GM23338 (cell line): ENCODE measurements at regions not wholly inside any gene's neighbourhood (a gene's known extent, or its start where the extent isn't known, plus 50 kb on each side); places are given as distances from the start of the nearest gene placed in this dataset.

ENCODE experiments used
- ATAC-seq: fragments of 200-7000 bp; cut with Tn5 transposase; 3 replicates; pipeline ENCODE4 v1.9.1; 2020
- DNase-seq: peaks from one replicate; pipeline ENCODE4 v3.0.0-alpha.2; 2015; ENCODE audit warnings: low spot score
- H2AFZ ChIP-seq: fragments of 200-600 bp; sonication (generic); 2 replicates; pipeline ENCODE4 v1.8.0; 2016; ENCODE audit warnings: antibody characterized with exemption, mild to moderate bottlenecking, moderate library complexity
- H3F3A ChIP-seq: fragments of 200-600 bp; sonication (generic); replicated peaks from 2 replicates; pipeline ENCODE4 v1.8.0; 2017; ENCODE audit warnings: antibody characterized with exemption, mixed run types, low read depth
- H3K27ac ChIP-seq: fragments of 200-600 bp; sonication (generic); 2 replicates; pipeline ENCODE4 v1.6.1; 2016; ENCODE audit warnings: low read depth
- H3K27me3 ChIP-seq: fragments of 200-600 bp; sonication (generic); 2 replicates; pipeline ENCODE4 v1.8.0; 2016; ENCODE audit warnings: mild to moderate bottlenecking, mixed run types, moderate library complexity; ENCODE audit not compliant: insufficient read depth
- H3K36me3 ChIP-seq: fragments of 200-600 bp; sonication (generic); 2 replicates; pipeline ENCODE4 v1.8.0; 2016; ENCODE audit warnings: mild to moderate bottlenecking; ENCODE audit not compliant: insufficient read depth
- H3K4me1 ChIP-seq: fragments of 200-600 bp; sonication (generic); 2 replicates; pipeline ENCODE4 v1.8.0; 2016; ENCODE audit warnings: mild to moderate bottlenecking, moderate library complexity; ENCODE audit not compliant: insufficient read depth
- H3K4me2 ChIP-seq: fragments of 200-600 bp; sonication (generic); 2 replicates; pipeline ENCODE4 v1.7.1; 2017; ENCODE audit warnings: mixed run types
- H3K4me3 ChIP-seq: fragments of 200-600 bp; sonication (generic); 2 replicates; pipeline ENCODE4 v1.6.1; 2016; ENCODE audit warnings: mixed run types
- H3K79me2 ChIP-seq: fragments of 200-600 bp; sonication (generic); replicated peaks from 2 replicates; pipeline ENCODE4 v1.8.0; 2017; ENCODE audit warnings: mild to moderate bottlenecking; ENCODE audit not compliant: insufficient read depth
- H3K9me2 ChIP-seq: fragments of 200-600 bp; sonication (generic); 2 replicates; pipeline ENCODE4 v1.8.0; 2017; ENCODE audit not compliant: insufficient read depth
- H4K20me1 ChIP-seq: fragments of 200-600 bp; sonication (generic); replicated peaks from 2 replicates; pipeline ENCODE4 v1.8.0; 2017; ENCODE audit warnings: mild to moderate bottlenecking; ENCODE audit not compliant: insufficient read depth
- H3K27ac Mint-ChIP-seq: 2 replicates; pipeline ENCODE4 v1.8.0; 2020; ENCODE audit warnings: inconsistent platforms, mild to moderate bottlenecking, moderate library complexity, mixed read lengths
- H3K27me3 Mint-ChIP-seq: 3 replicates; pipeline ENCODE4 v1.8.0; 2022; ENCODE audit warnings: low read depth, mild to moderate bottlenecking, moderate library complexity, mixed read lengths, inconsistent platforms; ENCODE audit not compliant: insufficient read depth, poor library complexity
- H3K36me3 Mint-ChIP-seq: 3 replicates; pipeline ENCODE4 v1.8.0; 2021; ENCODE audit warnings: low read depth, mild to moderate bottlenecking, inconsistent platforms, moderate library complexity, mixed read lengths
- H3K4me1 Mint-ChIP-seq: 3 replicates; pipeline ENCODE4 v1.8.0; 2020; ENCODE audit warnings: mild to moderate bottlenecking, inconsistent platforms, mixed read lengths
- H3K4me3 Mint-ChIP-seq: 3 replicates; pipeline ENCODE4 v1.8.0; 2021; ENCODE audit warnings: moderate library complexity, mild to moderate bottlenecking, inconsistent platforms, mixed read lengths
- H3K9me3 Mint-ChIP-seq: 3 replicates; pipeline ENCODE4 v1.8.0; 2020; ENCODE audit warnings: moderate library complexity, mild to moderate bottlenecking, inconsistent platforms, mixed read lengths
- CREB1 ChIP-seq: fragments of 250-450 bp; sonication (Bioruptor Pico); IDR thresholded peaks from 2 replicates; pipeline ENCODE4 v1.5.0; 2020; ENCODE audit warnings: low read depth, mild to moderate bottlenecking, moderate library complexity
- CTCF ChIP-seq, 2 experiments: fragments of 200-600 bp in 1 of 2; sonication (generic) in 1 of 2; conservative IDR thresholded peaks; 2 replicates each; pipeline versions ENCODE4 v1.5.1 to v1.6.1; 2016 to 2017; ENCODE audit warnings: antibody characterized with exemption in 2 of 2, low read depth in 2 of 2, mild to moderate bottlenecking in 2 of 2, moderate library complexity in 1 of 2
- ETS1 ChIP-seq: IDR thresholded peaks from 2 replicates; pipeline ENCODE4 v1.6.1; 2016; ENCODE audit warnings: antibody characterized with exemption
- EZH2phosphoT487 ChIP-seq: fragments of 200-600 bp; sonication (generic); IDR thresholded peaks from one replicate; pipeline ENCODE4 v1.8.1; 2018; ENCODE audit warnings: antibody characterized with exemption; ENCODE audit not compliant: unreplicated experiment
- JUNB ChIP-seq: IDR thresholded peaks from one replicate; pipeline ENCODE4 v1.6.1; 2016; ENCODE audit warnings: antibody characterized with exemption; ENCODE audit not compliant: unreplicated experiment
- NANOG ChIP-seq: IDR thresholded peaks from 2 replicates; pipeline ENCODE4 v1.6.1; 2016; ENCODE audit warnings: antibody characterized with exemption, borderline replicate concordance
- POLR2AphosphoS5 ChIP-seq: IDR thresholded peaks from 2 replicates; pipeline ENCODE4 v1.6.1; 2016; ENCODE audit warnings: antibody characterized with exemption, low read depth
- STAT1 ChIP-seq: IDR thresholded peaks from one replicate; pipeline ENCODE4 v1.6.1; 2016; ENCODE audit warnings: antibody characterized with exemption; ENCODE audit not compliant: unreplicated experiment
- ZNF331 ChIP-seq: fragments of 250-450 bp; sonication (Bioruptor Pico); IDR thresholded peaks from 2 replicates; pipeline ENCODE4 v1.5.0; 2020; ENCODE audit warnings: low read depth, mild to moderate bottlenecking, moderate library complexity
- ZNF462 ChIP-seq: fragments of 250-450 bp; sonication (Bioruptor Pico); IDR thresholded peaks from 2 replicates; pipeline ENCODE4 v1.5.0; 2020; ENCODE audit warnings: mild to moderate bottlenecking, moderate library complexity

- ATAC-seq, result no peak
- Histone ChIP-seq H2AFZ (no peak overlapping the region), H3K4me2 (no peak overlapping the region), H3K27ac (no peak overlapping the region), H3K36me3 (no peaks in the 10 kb centered on the region), H3K4me1 (no peaks in the 10 kb centered on the region), H3K27me3 (no peaks in the 10 kb centered on the region), H3K4me3 (no peak overlapping the region), H3K79me2 (no peaks in the 10 kb centered on the region), H4K20me1 (no peaks in the 10 kb centered on the region), H3K9me2 (no peaks in the 10 kb centered on the region), H3F3A (no peaks in the 10 kb centered on the region)
- no peak for DNase-seq
- Mint-ChIP-seq H3K4me3 (no peak overlapping the region), H3K27me3 (no peaks in the 10 kb centered on the region), H3K27ac (no peak overlapping the region), H3K4me1 (no peaks in the 10 kb centered on the region), H3K36me3 (peaks cover 4% of the 10 kb centered on the region; the same call in 1 of the 3 replicates), H3K9me3 (peaks cover 9% of the 10 kb centered on the region)
- no peak for TF ChIP-seq EZH2phosphoT487
- no peak for TF ChIP-seq CTCF (conservative IDR thresholded peaks at IDR 0.05; ENCODE audit: low read depth in 2 of 2)
- no peak for TF ChIP-seq NANOG
- TF ChIP-seq POLR2AphosphoS5, result no peak
- no peak for TF ChIP-seq ETS1
- TF ChIP-seq ZNF331, result no peak
- TF ChIP-seq JUNB, result no peak
- TF ChIP-seq CREB1, result no peak
- TF ChIP-seq STAT1, result no peak
Measured at GRCh38 chr17:69928611-69929010, 146.4 kb upstream of the KCNJ16 start.

- Mint-ChIP-seq H3K9me3 (peaks cover 2% of the 10 kb centered on the region; the same call in 2 of the 3 replicates), H3K27me3 (no peaks in the 10 kb centered on the region), H3K36me3 (no peaks in the 10 kb centered on the region), H3K27ac (no peak overlapping the region), H3K4me3 (no peak overlapping the region), H3K4me1 (no peaks in the 10 kb centered on the region)
- Histone ChIP-seq H3K36me3 (no peaks in the 10 kb centered on the region), H2AFZ (no peak overlapping the region), H3K9me2 (peaks cover 14% of the 10 kb centered on the region), H3K27ac (no peak overlapping the region), H4K20me1 (no peaks in the 10 kb centered on the region), H3K27me3 (no peaks in the 10 kb centered on the region), H3K4me3 (no peak overlapping the region), H3K79me2 (no peaks in the 10 kb centered on the region), H3K4me2 (no peak overlapping the region), H3K4me1 (no peaks in the 10 kb centered on the region), H3F3A (no peaks in the 10 kb centered on the region)
- DNase-seq, result no peak
- ATAC-seq, result no peak
- TF ChIP-seq NANOG, result no peak
- TF ChIP-seq CTCF (conservative IDR thresholded peaks at IDR 0.05; ENCODE audit: low read depth in 2 of 2), result no peak
- TF ChIP-seq EZH2phosphoT487, result no peak
- TF ChIP-seq ZNF462, result no peak
- no peak for TF ChIP-seq CREB1
- no peak for TF ChIP-seq POLR2AphosphoS5
- TF ChIP-seq ZNF331, result no peak
- TF ChIP-seq STAT1, result no peak
Measured at GRCh38 chr17:69936996-69937395, 138.0 kb upstream of the KCNJ16 start.
